IPS DF 19.7 (cell line): ENCODE measurements at regions not wholly inside any gene's neighbourhood (a gene's known extent, or its start where the extent isn't known, plus 50 kb on each side); places are given as distances from the start of the nearest gene placed in this dataset.

Experiments
- DNase-seq: peaks from one replicate; pipeline ENCODE4 v3.0.0-alpha.2; 2013; ENCODE audit warnings: low read depth, low spot score

- DNase-seq: no peak
Observed at GRCh38 chr5:165892383-165892782, 2387.0 kb downstream of the MAT2B start.

- no peak for DNase-seq
Observed at GRCh38 chr5:165894916-165895315, 2389.5 kb downstream of the MAT2B start.

GRCh38 chr5:165903835-165904234, 2387.6 kb upstream of the WWC1 start:
- DNase-seq: no peak

- DNase-seq: no peak
Observed at GRCh38 chr5:165906871-165907270, 2384.6 kb upstream of the WWC1 start.

GRCh38 chr5:165913059-165913458, 2378.4 kb upstream of the WWC1 start:
- no peak for DNase-seq

GRCh38 chr5:165914456-165914855, 2377.0 kb upstream of the WWC1 start:
- DNase-seq: no peak

- DNase-seq: no peak
Observed at GRCh38 chr5:165919196-165919595, 2372.2 kb upstream of the WWC1 start.

- no peak for DNase-seq
Observed at GRCh38 chr5:165920655-165921054, 2370.8 kb upstream of the WWC1 start.

GRCh38 chr5:165928971-165929370, 2362.5 kb upstream of the WWC1 start:
- DNase-seq: no peak

GRCh38 chr5:165940541-165940940, 2350.9 kb upstream of the WWC1 start:
- DNase-seq: no peak

- DNase-seq: no peak
Observed at GRCh38 chr5:165956854-165957253, 2334.6 kb upstream of the WWC1 start.

GRCh38 chr5:165981671-165982070, 2309.8 kb upstream of the WWC1 start:
- no peak for DNase-seq

- DNase-seq: no peak
Observed at GRCh38 chr5:165996201-165996875, 2295.1 kb upstream of the WWC1 start.

GRCh38 chr5:165999693-166000320, 2291.6 kb upstream of the WWC1 start:
- no peak for DNase-seq

- no peak for DNase-seq
Observed at GRCh38 chr5:166004006-166004405, 2287.4 kb upstream of the WWC1 start.

- no peak for DNase-seq
Observed at GRCh38 chr5:166013415-166013814, 2278.0 kb upstream of the WWC1 start.

GRCh38 chr5:166014256-166014655, 2277.2 kb upstream of the WWC1 start:
- no peak for DNase-seq

GRCh38 chr5:166018716-166019115, 2272.7 kb upstream of the WWC1 start:
- DNase-seq: no peak

- DNase-seq: no peak
Observed at GRCh38 chr5:166022065-166022464, 2269.4 kb upstream of the WWC1 start.

GRCh38 chr5:166024970-166025369, 2266.5 kb upstream of the WWC1 start:
- no peak for DNase-seq

- no peak for DNase-seq
Observed at GRCh38 chr5:166027582-166027981, 2263.9 kb upstream of the WWC1 start.

GRCh38 chr5:166031926-166032325, 2259.5 kb upstream of the WWC1 start:
- no peak for DNase-seq

- no peak for DNase-seq
Observed at GRCh38 chr5:166032601-166033000, 2258.8 kb upstream of the WWC1 start.

- no peak for DNase-seq
Observed at GRCh38 chr5:166045961-166046360, 2245.5 kb upstream of the WWC1 start.
